ENCODE measurements at regions not wholly inside any gene's neighbourhood (a gene's known extent, or its start where the extent isn't known, plus 50 kb on each side); places are given as distances from the start of the nearest gene placed in this dataset.
"Not testable (repeated sequence)": the region's sequence is repeated elsewhere in the genome, so short reads cannot be mapped to it uniquely, and the experiment has no call there.

DNA sequence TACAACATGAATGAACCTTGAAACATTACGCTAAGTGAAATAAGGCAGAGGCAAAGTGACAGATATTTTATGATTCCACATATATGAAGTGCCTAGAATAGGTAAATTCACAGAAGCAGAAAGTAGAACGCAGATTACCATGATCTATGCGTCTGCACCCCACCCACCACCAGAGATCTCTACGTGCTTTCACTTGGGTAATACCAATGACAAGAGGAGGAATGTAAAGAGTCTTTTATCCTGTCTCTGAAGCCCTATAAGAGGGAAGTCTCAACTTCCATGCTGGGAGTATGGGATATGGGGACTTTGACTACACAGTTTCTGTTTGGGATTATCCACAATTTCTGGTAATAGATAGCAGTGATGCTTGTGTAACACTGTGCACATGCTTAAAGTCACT, 127.6 kb downstream of the SPATA31A1 start:
- TF ChIP-seq, protein P1, sequence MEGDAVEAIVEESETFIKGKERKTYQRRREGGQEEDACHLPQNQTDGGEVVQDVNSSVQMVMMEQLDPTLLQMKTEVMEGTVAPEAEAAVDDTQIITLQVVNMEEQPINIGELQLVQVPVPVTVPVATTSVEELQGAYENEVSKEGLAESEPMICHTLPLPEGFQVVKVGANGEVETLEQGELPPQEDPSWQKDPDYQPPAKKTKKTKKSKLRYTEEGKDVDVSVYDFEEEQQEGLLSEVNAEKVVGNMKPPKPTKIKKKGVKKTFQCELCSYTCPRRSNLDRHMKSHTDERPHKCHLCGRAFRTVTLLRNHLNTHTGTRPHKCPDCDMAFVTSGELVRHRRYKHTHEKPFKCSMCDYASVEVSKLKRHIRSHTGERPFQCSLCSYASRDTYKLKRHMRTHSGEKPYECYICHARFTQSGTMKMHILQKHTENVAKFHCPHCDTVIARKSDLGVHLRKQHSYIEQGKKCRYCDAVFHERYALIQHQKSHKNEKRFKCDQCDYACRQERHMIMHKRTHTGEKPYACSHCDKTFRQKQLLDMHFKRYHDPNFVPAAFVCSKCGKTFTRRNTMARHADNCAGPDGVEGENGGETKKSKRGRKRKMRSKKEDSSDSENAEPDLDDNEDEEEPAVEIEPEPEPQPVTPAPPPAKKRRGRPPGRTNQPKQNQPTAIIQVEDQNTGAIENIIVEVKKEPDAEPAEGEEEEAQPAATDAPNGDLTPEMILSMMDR (IDR thresholded peaks at IDR 0.05) = not testable (repeated sequence)
- TF ChIP-seq POLR2A (IDR thresholded peaks at IDR 0.05) = not testable (repeated sequence)

All from gastroesophageal sphincter (tissue), 3 donors.